Temporal lobe (tissue), 1 donor: ENCODE measurements at regions not wholly inside any gene's neighbourhood (a gene's known extent, or its start where the extent isn't known, plus 50 kb on each side); places are given as distances from the start of the nearest gene placed in this dataset. TPM values are rescaled to one million over a fixed set of nuclear protein-coding genes. Genes with fewer than 3 reads are reported as not detected.

ENCODE experiments used
- small RNA-seq: library from RNA; depleted of rRNA; stranded (forward); fragments of <200 nt; gene quantifications from one replicate; pipeline ENCODE3, GENCODE V24; 2014; ENCODE audit warnings: low replicate concordance

Small RNA genes lying in the stretch of these regions (small RNA-seq; reads per million reads assigned to genes)
- gene SRIP1, result not detected
